WTC11 (cell line): ENCODE measurements at regions not wholly inside any gene's neighbourhood (a gene's known extent, or its start where the extent isn't known, plus 50 kb on each side); places are given as distances from the start of the nearest gene placed in this dataset.
"Not testable (repeated sequence)": the region's sequence is repeated elsewhere in the genome, so short reads cannot be mapped to it uniquely, and the experiment has no call there.

Experiments
- ATF2 ChIP-seq: sonication (generic); formaldehyde crosslinking; IDR thresholded peaks from 2 replicates; pipeline ENCODE4 v1.8.1; 2022; ENCODE audit warnings: low read depth, missing genetic modification reagents, borderline replicate concordance
- CTCF ChIP-seq: fragments of 200-600 bp; IDR thresholded peaks from 2 replicates; pipeline ENCODE4 v1.8.0; 2022; ENCODE audit warnings: antibody characterized with exemption
- ESRRA ChIP-seq: sonication (generic); formaldehyde crosslinking; IDR thresholded peaks from 2 replicates; pipeline ENCODE4 v1.8.1; 2022; ENCODE audit warnings: mild to moderate bottlenecking, missing genetic modification reagents, borderline replicate concordance
- GABPB1 ChIP-seq: sonication (generic); formaldehyde crosslinking; IDR thresholded peaks from 2 replicates; pipeline ENCODE4 v1.8.1; 2023; ENCODE audit warnings: mild to moderate bottlenecking, missing genetic modification reagents
- MAX ChIP-seq: sonication (generic); formaldehyde crosslinking; IDR thresholded peaks from 2 replicates; pipeline ENCODE4 v1.8.0; 2022; ENCODE audit warnings: mild to moderate bottlenecking, missing genetic modification reagents
- MXD4 ChIP-seq: fragments of 250-450 bp; sonication (Bioruptor Pico); IDR thresholded peaks from 2 replicates; pipeline ENCODE4 v1.8.0; 2021; ENCODE audit warnings: mild to moderate bottlenecking, moderate library complexity, borderline replicate concordance
- NFYB ChIP-seq: sonication (generic); formaldehyde crosslinking; conservative IDR thresholded peaks from 2 replicates; pipeline ENCODE4 v1.8.0; 2022; ENCODE audit warnings: low read depth, missing genetic modification reagents
- PREB ChIP-seq: sonication (generic); formaldehyde crosslinking; IDR thresholded peaks from 2 replicates; pipeline ENCODE4 v1.8.1; 2022; ENCODE audit warnings: mild to moderate bottlenecking, missing genetic modification reagents, moderate library complexity, borderline replicate concordance
- RELA ChIP-seq: sonication (generic); formaldehyde crosslinking; IDR thresholded peaks from 2 replicates; pipeline ENCODE4 v1.8.1; 2022; ENCODE audit warnings: missing genetic modification reagents, mild to moderate bottlenecking, borderline replicate concordance
- TEAD4 ChIP-seq: sonication (generic); formaldehyde crosslinking; IDR thresholded peaks from 2 replicates; pipeline ENCODE4 v1.8.0; 2022; ENCODE audit warnings: mild to moderate bottlenecking, missing genetic modification reagents
- USF2 ChIP-seq: sonication (generic); formaldehyde crosslinking; IDR thresholded peaks from 2 replicates; pipeline ENCODE4 v1.8.1; 2023; ENCODE audit warnings: mild to moderate bottlenecking, missing genetic modification reagents, moderate library complexity
- ZBTB21 ChIP-seq: sonication (generic); formaldehyde crosslinking; IDR thresholded peaks from 2 replicates; pipeline ENCODE4 v1.8.1; 2023; ENCODE audit warnings: mild to moderate bottlenecking, missing genetic modification reagents, borderline replicate concordance
- ZBTB43 ChIP-seq: sonication (generic); formaldehyde crosslinking; IDR thresholded peaks from 2 replicates; pipeline ENCODE4 v1.8.1; 2023; ENCODE audit warnings: mild to moderate bottlenecking, missing genetic modification reagents
- ZSCAN18 ChIP-seq: fragments of 250-450 bp; sonication (Bioruptor Pico); IDR thresholded peaks from 2 replicates; pipeline ENCODE4 v2.1.2; 2022; ENCODE audit warnings: mild to moderate bottlenecking, moderate library complexity

GRCh38 chrY:18188982-18189683 lies 163.5 kb downstream of the CDY2A start:
- TF ChIP-seq TEAD4 (CRISPR knock-in tag); ZSCAN18 (CRISPR knock-in tag); ATF2 (CRISPR knock-in tag); CTCF; USF2; ZBTB43; NFYB (CRISPR knock-in tag); RELA (CRISPR knock-in tag); PREB (CRISPR knock-in tag); ZBTB21; MXD4 (CRISPR knock-in tag); MAX; ESRRA (CRISPR knock-in tag); GABPB1 (CRISPR knock-in tag): not testable (repeated sequence)
